AG04450 (cell line): ENCODE measurements at regions not wholly inside any gene's neighbourhood (a gene's known extent, or its start where the extent isn't known, plus 50 kb on each side); places are given as distances from the start of the nearest gene placed in this dataset.

Source experiments
- CTCF ChIA-PET: fragments of 300-600, 350-600 bp; formaldehyde crosslinking; extraction: SDS; loops from one replicate; lab custom pipeline; 2022; ENCODE audit warnings: antibody characterized with exemption, inconsistent platforms; lab: Charles Lee
- POLR2A ChIA-PET: fragments of 350-600 bp; formaldehyde crosslinking; extraction: SDS; loops from one replicate; lab custom pipeline; 2021; ENCODE audit warnings: antibody characterized with exemption, inconsistent platforms; lab: Yijun Ruan, JAX
- DNase-seq: peaks from one replicate; pipeline ENCODE4 v3.0.0-alpha.2; 2011; ENCODE audit warnings: low read depth, low spot score
- H3K27ac ChIP-seq: one replicate; pipeline ENCODE4 v1.5.1; 2012; ENCODE audit warnings: low read depth, low read length, control low read depth
- H3K27me3 ChIP-seq: one replicate; pipeline ENCODE4 v1.6.0; 2012; ENCODE audit warnings: low read length; ENCODE audit not compliant: control insufficient read depth, insufficient read depth
- H3K4me3 ChIP-seq: 2 replicates; pipeline ENCODE4 v1.5.1; 2011; ENCODE audit warnings: mild to moderate bottlenecking, low read depth, low read length, control low read depth
- H3K9me3 ChIP-seq: 2 replicates; pipeline ENCODE4 v1.5.1; 2012; ENCODE audit warnings: low read length; ENCODE audit not compliant: control insufficient read depth, insufficient read depth
- CTCF ChIP-seq: IDR thresholded peaks from 2 replicates; pipeline ENCODE4 v1.5.1; 2011; ENCODE audit warnings: low read depth, low read length, control low read depth, inconsistent platforms

GRCh38 chr7:27312820-27313219, 70.2 kb downstream of the EVX1 start:
- no peaks in the 10 kb centered on the region for H3K9me3 ChIP-seq
- no peak for TF ChIP-seq CTCF
- ChIA-PET POLR2A (no interaction called here), CTCF (no interaction called here)
- H3K4me3 ChIP-seq = no peak overlapping the region
- H3K27ac ChIP-seq = no peak overlapping the region
- no peak for DNase-seq
- H3K27me3 ChIP-seq = peaks cover 10% of the 10 kb centered on the region

- ChIA-PET POLR2A (no interaction called here), CTCF (interaction anchor here (1.6 kb wide), 1 partner anchor 12 kb away, joined by 3 read pairs; no protein-coding TSS in a partner anchor)
Measured at GRCh38 chr7:27314111-27314510, 71.5 kb downstream of the EVX1 start.

DNA sequence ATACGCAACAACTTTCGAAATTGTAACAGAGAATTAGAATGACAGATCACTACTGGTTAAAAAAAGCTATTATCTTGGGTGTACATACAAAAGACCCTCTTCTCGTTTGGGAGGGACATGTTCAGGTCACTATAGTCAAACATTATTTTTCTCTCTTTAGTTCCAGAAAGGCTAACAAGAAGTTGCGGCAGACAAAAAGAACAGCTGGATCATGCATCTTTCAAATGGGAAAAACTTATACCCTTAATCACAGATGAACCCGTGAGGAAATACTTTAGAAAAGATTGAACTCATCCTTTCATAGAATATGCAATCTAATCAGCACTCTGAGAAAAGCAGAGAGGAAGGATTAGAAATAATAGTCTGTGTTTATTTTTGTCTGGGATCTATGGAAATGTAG, 72.5 kb downstream of the EVX1 start:
- Histone ChIP-seq H3K27ac (no peak overlapping the region), H3K27me3 (peaks cover 10% of the 10 kb centered on the region), H3K4me3 (no peak overlapping the region), H3K9me3 (no peaks in the 10 kb centered on the region)
- DNase-seq = no peak
- POLR2A ChIA-PET = no interaction called here
- no peak for TF ChIP-seq CTCF
- CTCF ChIA-PET = interaction anchor here (1.6 kb wide), 1 partner anchor 13 kb away, joined by 3 read pairs; no protein-coding TSS in a partner anchor

More at GRCh38 chr7:27314111-27314510, 71.5 kb downstream of the EVX1 start:
- Histone ChIP-seq H3K27me3 (peaks cover 10% of the 10 kb centered on the region), H3K4me3 (no peak overlapping the region), H3K9me3 (no peaks in the 10 kb centered on the region), H3K27ac (no peak overlapping the region)
- TF ChIP-seq CTCF = no peak
- DNase-seq = no peak

- Histone ChIP-seq H3K9me3 (no peaks in the 10 kb centered on the region), H3K27ac (no peak overlapping the region), H3K27me3 (peaks cover 10% of the 10 kb centered on the region), H3K4me3 (no peak overlapping the region)
- no peak for DNase-seq
- ChIA-PET CTCF (no interaction called here), POLR2A (no interaction called here)
- TF ChIP-seq CTCF = no peak
Measured at GRCh38 chr7:27316311-27316710, 73.7 kb downstream of the EVX1 start.

GRCh38 chr7:27324246-27324645, 81.6 kb downstream of the EVX1 start:
- H3K27ac ChIP-seq = no peak overlapping the region
- H3K9me3 ChIP-seq = no peaks in the 10 kb centered on the region
- no peak for TF ChIP-seq CTCF
- POLR2A ChIA-PET = no interaction called here
- H3K4me3 ChIP-seq = no peak overlapping the region
- no peaks in the 10 kb centered on the region for H3K27me3 ChIP-seq
- no peak for DNase-seq
- CTCF ChIA-PET = no interaction called here
